ENCODE measurements at regions not wholly inside any gene's neighbourhood (a gene's known extent, or its start where the extent isn't known, plus 50 kb on each side); places are given as distances from the start of the nearest gene placed in this dataset.

DNA sequence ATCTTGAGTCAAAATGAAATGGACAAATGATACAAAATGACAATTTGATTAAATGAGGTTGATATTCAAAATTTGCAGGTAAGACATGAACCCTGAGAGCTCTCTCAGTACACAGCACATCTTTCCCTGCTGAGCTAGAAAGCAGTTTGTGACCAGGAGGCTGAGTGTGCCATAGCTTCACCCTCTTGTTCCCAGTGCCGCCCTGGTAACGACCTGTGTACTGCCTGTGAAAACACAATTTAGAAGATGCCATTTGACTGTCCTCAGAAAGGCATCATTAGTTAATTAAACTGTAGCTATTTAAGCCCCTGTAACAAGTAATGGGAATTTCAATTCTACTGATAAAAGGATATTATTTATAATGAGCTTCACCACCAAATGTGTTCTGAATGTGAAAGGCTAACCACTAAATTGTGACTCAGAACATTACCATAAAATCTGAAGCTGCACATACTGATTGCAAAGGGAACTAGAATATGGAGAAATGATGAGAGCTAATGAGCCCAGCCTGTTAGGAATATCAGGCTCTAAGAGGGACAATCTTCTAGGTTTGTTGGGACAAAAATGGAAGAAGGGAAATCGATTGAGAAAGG is 212.9 kb upstream of the ARPP21 start:
- no peak for TF ChIP-seq EZH2 (IDR thresholded peaks at IDR 0.05; ENCODE audit: low read length)
- TF ChIP-seq, protein P1, sequence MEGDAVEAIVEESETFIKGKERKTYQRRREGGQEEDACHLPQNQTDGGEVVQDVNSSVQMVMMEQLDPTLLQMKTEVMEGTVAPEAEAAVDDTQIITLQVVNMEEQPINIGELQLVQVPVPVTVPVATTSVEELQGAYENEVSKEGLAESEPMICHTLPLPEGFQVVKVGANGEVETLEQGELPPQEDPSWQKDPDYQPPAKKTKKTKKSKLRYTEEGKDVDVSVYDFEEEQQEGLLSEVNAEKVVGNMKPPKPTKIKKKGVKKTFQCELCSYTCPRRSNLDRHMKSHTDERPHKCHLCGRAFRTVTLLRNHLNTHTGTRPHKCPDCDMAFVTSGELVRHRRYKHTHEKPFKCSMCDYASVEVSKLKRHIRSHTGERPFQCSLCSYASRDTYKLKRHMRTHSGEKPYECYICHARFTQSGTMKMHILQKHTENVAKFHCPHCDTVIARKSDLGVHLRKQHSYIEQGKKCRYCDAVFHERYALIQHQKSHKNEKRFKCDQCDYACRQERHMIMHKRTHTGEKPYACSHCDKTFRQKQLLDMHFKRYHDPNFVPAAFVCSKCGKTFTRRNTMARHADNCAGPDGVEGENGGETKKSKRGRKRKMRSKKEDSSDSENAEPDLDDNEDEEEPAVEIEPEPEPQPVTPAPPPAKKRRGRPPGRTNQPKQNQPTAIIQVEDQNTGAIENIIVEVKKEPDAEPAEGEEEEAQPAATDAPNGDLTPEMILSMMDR (optimal IDR thresholded peaks at IDR 0.05 in 1 of 3, IDR thresholded peaks at IDR 0.05 in 1 of 3, conservative IDR thresholded peaks at IDR 0.05 in 1 of 3; ENCODE audit: extremely low read depth in 1 of 3, insufficient read depth in 2 of 3, low read length in 3 of 3) = no peak

Measured in keratinocyte (primary cell).